Astrocyte (in vitro differentiated cells and primary cell): ENCODE measurements at regions not wholly inside any gene's neighbourhood (a gene's known extent, or its start where the extent isn't known, plus 50 kb on each side); places are given as distances from the start of the nearest gene placed in this dataset.

Source experiments
- CTCF ChIP-seq: IDR thresholded peaks from 2 replicates; pipeline ENCODE4 v1.5.1; 2011; ENCODE audit warnings: low read depth, mild to moderate bottlenecking, inconsistent platforms, low read length, moderate library complexity; ENCODE audit not compliant: insufficient read depth
- EZH2 ChIP-seq: IDR thresholded peaks from 2 replicates; pipeline ENCODE4 v1.6.1; 2012; ENCODE audit warnings: mild to moderate bottlenecking, low read length, inconsistent platforms; ENCODE audit not compliant: insufficient read depth

DNA sequence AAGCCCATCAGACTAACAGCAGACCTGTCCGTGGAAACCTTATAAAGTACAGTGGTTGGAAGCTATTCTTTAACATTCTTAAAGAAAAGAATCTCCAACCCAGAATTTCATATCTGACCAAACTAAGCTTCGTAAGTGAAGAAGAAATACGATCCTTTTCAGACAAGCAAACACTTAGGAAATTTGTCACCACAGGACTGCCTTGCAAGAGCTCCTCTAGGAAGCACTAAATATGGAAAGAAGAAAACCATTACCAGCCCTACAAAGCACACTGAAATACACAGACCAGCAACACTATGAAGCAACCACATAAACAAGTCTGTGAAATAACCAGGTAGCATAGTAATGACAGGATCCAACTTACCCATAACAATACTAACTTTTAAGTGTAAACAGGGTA lies 177.7 kb upstream of the PRSS1 start:
- TF ChIP-seq EZH2 (no peak), CTCF (no peak)
